ENCODE measurements at regions not wholly inside any gene's neighbourhood (a gene's known extent, or its start where the extent isn't known, plus 50 kb on each side); places are given as distances from the start of the nearest gene placed in this dataset.
"Not testable (repeated sequence)": the region's sequence is repeated elsewhere in the genome, so short reads cannot be mapped to it uniquely, and the experiment has no call there.

GRCh38 chr7:25455683-25456251 lies 227.5 kb upstream of the NPVF start:
- no peak for DNase-seq

GRCh38 chr7:25456467-25457171 lies 228.3 kb upstream of the NPVF start:
- peak in 3 of 4 experiments; percentile 49 to 64 (median 50) for DNase-seq

- DNase-seq = no peak
Observed at GRCh38 chr7:25459057-25459456, 230.8 kb upstream of the NPVF start.

- peak in 3 of 4 experiments; percentile 5 to 14 (median 7) for DNase-seq
Observed at GRCh38 chr7:25460433-25460832, 232.1 kb upstream of the NPVF start.

- no peak for DNase-seq
Observed at GRCh38 chr7:25469669-25470068, 241.4 kb upstream of the NPVF start.

- DNase-seq = no peak
Observed at GRCh38 chr7:25476863-25477499, 248.7 kb upstream of the NPVF start.

- DNase-seq = not testable (repeated sequence)
Observed at GRCh38 chr7:25478221-25478620, 249.9 kb upstream of the NPVF start.

GRCh38 chr7:25478925-25479324 lies 250.6 kb upstream of the NPVF start:
- DNase-seq = no peak

- no peak for DNase-seq
Observed at GRCh38 chr7:25481891-25482290, 253.6 kb upstream of the NPVF start.

- no peak for DNase-seq
Observed at GRCh38 chr7:25482631-25483030, 254.3 kb upstream of the NPVF start.

- no peak for DNase-seq
Observed at GRCh38 chr7:25485026-25485425, 256.7 kb upstream of the NPVF start.

GRCh38 chr7:25486656-25487055 lies 258.4 kb upstream of the NPVF start:
- DNase-seq = no peak

GRCh38 chr7:25493805-25494366 lies 265.6 kb upstream of the NPVF start:
- no peak for DNase-seq

GRCh38 chr7:25494896-25495295 lies 266.6 kb upstream of the NPVF start:
- DNase-seq = no peak

- DNase-seq = peak in 1 of 4 experiments; percentile 1
Observed at GRCh38 chr7:25495342-25496250, 267.3 kb upstream of the NPVF start.

- DNase-seq = peak; percentile 43 to 73 (median 62)
Observed at GRCh38 chr7:25496476-25497368, 268.4 kb upstream of the NPVF start.

GRCh38 chr7:25500393-25500921 lies 272.2 kb upstream of the NPVF start:
- no peak for DNase-seq

- no peak for DNase-seq
Observed at GRCh38 chr7:25503306-25503705, 275.0 kb upstream of the NPVF start.

GRCh38 chr7:25512061-25512687 lies 283.9 kb upstream of the NPVF start:
- DNase-seq = no peak

- DNase-seq = no peak
Observed at GRCh38 chr7:25515633-25516275, 287.5 kb upstream of the NPVF start.

Data from suppressor macrophage (primary cell).